GM06990 (cell line): ENCODE measurements at regions not wholly inside any gene's neighbourhood (a gene's known extent, or its start where the extent isn't known, plus 50 kb on each side); places are given as distances from the start of the nearest gene placed in this dataset.

Experiments used
- DNase-seq: peaks from one replicate; pipeline ENCODE4 v3.0.0-alpha.2; 2011; ENCODE audit not compliant: insufficient read length; ENCODE audit errors: extremely low read depth
- H3K27me3 ChIP-seq: replicated peaks from 2 replicates; pipeline ENCODE4 v1.6.0; 2011; ENCODE audit warnings: low read length; ENCODE audit not compliant: control insufficient read depth, insufficient read depth
- H3K36me3 ChIP-seq: 2 replicates; pipeline ENCODE4 v1.5.1; 2011; ENCODE audit warnings: low read length; ENCODE audit not compliant: control insufficient read depth, insufficient read depth
- H3K4me3 ChIP-seq: replicated peaks from 2 replicates; pipeline ENCODE4 v1.5.1; 2011; ENCODE audit warnings: low read depth, mild to moderate bottlenecking, control low read depth, low read length
- CTCF ChIP-seq: IDR thresholded peaks from 2 replicates; pipeline ENCODE4 v1.5.1; 2011; ENCODE audit warnings: low read length, control low read depth, mild to moderate bottlenecking, inconsistent platforms; ENCODE audit not compliant: insufficient read depth, poor library complexity, severe bottlenecking

DNA sequence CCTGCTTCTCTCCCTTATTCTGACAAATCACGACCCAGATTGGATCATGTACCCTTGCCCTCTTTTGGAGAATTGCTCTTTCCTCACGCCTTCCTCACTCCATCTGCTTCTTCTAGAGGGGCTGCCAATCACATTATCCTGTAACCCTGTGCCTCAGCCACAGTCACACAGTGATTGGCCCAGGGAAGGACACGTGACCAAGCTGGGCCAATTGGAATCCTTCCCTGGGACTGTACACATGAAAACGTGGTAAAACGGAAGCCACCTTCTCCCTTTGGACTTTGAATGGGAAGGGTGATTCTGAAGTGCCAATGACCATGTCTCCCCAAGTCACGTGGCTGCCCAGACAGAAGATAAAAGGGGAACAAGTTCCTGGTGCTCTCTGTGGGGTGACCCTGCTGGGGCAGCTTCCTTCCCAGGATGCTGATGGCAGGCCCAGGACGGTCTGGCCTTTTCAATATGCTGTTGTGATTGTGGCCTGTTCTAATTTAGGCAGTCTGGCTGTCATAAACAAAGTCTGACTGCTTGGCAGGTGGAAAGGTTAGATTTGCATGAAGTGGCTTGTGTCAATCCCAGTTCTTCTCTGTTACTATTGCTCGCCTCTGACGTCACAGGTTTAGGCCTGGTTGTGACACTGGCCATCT is 92.9 kb downstream of the UBIAD1 start:
- no peak overlapping the region for H3K4me3 ChIP-seq
- H3K27me3 ChIP-seq: no peaks in the 10 kb centered on the region
- TF ChIP-seq CTCF: no peak
- H3K36me3 ChIP-seq: no peaks in the 10 kb centered on the region
- no peak for DNase-seq

DNA sequence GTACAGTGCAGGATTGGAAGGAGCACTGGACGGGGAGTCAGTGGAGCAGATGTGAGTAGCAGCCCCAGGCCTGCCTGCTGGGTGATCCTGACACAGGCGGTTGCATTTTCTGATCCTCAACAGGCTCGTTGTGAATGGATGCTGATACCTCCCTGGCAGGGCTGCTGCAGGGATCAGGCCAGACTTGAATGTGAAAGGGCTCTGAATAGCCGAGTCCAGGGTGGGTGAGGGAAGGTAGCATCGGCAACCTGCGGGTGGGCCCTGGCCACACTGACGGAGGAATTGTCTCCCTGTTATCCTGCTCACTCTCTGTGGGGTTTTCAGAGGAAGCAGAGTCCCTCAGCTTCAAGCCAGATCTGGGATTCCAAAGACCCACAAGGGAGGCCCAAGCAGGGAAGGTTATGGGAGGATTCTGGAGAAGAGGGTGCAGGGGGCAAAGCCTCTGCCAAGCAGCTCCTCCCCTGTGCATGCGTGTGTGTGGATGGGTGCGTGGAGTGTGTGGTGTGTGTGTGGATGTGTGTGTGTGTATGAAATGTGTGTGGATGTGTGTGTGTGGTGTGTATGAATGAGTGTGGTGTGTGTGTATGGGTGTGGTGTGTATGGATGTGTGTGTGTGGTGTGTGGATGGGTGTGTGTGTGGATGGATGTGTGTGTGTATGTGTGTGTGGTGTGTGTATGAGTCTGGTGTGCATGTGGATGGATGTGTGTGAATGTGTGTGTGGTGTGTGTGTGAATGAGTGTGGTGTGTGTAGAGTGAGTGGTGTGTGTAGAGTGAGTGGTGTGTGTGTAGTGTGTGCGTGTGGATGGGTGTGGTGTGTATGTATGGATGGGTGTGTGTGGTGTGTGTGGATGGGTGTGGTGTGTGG is 100.3 kb downstream of the UBIAD1 start:
- no peaks in the 10 kb centered on the region for H3K36me3 ChIP-seq
- H3K4me3 ChIP-seq: no peak overlapping the region
- DNase-seq: no peak
- TF ChIP-seq CTCF: no peak
- H3K27me3 ChIP-seq: no peaks in the 10 kb centered on the region; the same call in 1 of the 2 replicates

GRCh38 chr1:11373895-11374747 is 101.1 kb downstream of the UBIAD1 start:
- Histone ChIP-seq H3K27me3 (no peaks in the 10 kb centered on the region; the same call in 1 of the 2 replicates), H3K36me3 (no peaks in the 10 kb centered on the region), H3K4me3 (no peak overlapping the region)
- DNase-seq: no peak
- TF ChIP-seq CTCF: no peak

DNA sequence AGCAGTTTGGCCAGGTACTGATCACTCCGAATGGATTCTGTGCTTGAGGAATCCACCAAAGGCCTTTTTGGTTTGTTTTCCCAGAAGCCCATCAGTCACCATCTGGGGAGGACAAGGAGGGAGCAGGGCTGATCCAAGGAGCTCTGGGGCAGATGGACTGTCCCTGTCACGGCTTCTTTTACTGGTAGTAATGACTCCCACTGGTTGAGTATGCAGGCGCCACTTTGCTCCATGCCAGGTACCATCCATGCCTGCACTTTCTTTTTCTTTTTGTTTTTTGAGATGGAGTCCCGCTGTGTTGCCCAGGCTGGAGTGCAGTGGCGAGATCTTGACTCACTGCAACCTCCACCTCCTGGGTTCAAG is 101.7 kb downstream of the UBIAD1 start:
- DNase-seq: no peak
- no peak for TF ChIP-seq CTCF
- H3K36me3 ChIP-seq: no peaks in the 10 kb centered on the region
- H3K4me3 ChIP-seq: no peak overlapping the region
- no peaks in the 10 kb centered on the region; the same call in 1 of the 2 replicates for H3K27me3 ChIP-seq

- no peaks in the 10 kb centered on the region for H3K36me3 ChIP-seq
- no peak overlapping the region for H3K4me3 ChIP-seq
- no peak for DNase-seq
- H3K27me3 ChIP-seq: no peaks in the 10 kb centered on the region; the same call in none of the 2 replicates
- no peak for TF ChIP-seq CTCF
Measured at GRCh38 chr1:11377001-11377583, 101.9 kb upstream of the DISP3 start.
